HG03060 (cell line): ENCODE measurements at regions not wholly inside any gene's neighbourhood (a gene's known extent, or its start where the extent isn't known, plus 50 kb on each side); places are given as distances from the start of the nearest gene placed in this dataset.

ENCODE experiments used
- ATAC-seq: cut with Tn5 transposase; IDR thresholded peaks from one replicate; pipeline ENCODE4 v1.9.1; 2021; ENCODE audit warnings: low read depth, moderate number of reproducible peaks; ENCODE audit not compliant: unreplicated experiment

DNA sequence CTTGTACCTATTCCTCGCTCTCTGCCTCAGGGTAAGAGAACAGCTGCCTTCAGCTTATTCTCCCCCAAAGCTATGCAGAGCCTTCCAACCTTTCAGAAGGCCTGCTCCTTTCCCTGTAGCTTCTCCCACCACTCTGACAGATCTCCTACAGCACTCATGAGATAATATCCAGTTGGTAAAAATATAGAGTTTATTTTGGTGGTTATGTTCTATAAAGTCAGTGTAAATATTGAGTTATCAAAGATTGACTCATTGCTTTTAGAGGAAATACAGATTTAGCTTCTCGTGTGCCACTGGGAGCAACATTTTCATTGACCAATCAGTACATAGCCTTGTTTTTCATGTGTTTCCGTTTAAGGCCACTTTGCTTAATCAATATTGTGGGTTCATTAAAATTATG is 216.2 kb upstream of the TECRL start:
- ATAC-seq, result no peak

GRCh38 chr4:64617800-64618199 is 208.6 kb upstream of the TECRL start:
- no peak for ATAC-seq

DNA sequence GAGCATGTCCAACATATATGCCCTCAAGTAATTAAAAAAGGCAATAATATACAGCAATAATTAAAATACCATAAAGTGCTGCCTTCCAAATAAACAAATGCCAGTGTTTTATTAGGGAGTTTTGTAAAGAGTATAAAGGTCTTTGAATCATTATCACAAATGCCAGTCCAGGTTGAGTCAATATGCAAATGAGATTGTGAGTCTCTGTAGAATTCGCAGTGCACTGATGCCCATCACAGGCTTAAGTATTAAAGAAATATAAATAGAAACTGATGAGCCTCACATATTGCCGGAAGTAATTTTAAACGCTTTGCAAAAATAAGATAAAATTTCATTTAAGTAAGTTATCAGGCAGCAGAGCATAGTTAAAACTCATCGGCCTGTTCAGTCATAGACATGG is 205.0 kb upstream of the TECRL start:
- ATAC-seq, result no peak

DNA sequence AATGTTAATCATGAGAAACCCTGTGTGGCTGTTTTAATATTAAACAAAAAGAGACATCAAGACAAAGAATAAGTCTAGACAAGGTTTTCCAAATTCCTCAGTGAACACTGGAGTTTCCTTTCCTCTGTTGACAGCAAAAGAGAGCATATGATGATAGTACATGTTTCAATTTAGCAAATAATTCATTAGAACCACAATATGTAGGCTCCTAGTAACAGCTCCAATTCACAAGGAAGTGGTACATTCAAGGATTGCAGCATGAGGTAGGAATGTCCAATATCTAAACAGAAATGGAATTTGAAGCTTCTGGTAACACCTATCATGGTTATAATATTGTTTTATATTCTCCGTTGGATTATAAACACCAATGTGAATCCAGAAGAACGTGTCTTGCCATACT is 203.8 kb upstream of the TECRL start:
- no peak for ATAC-seq

DNA sequence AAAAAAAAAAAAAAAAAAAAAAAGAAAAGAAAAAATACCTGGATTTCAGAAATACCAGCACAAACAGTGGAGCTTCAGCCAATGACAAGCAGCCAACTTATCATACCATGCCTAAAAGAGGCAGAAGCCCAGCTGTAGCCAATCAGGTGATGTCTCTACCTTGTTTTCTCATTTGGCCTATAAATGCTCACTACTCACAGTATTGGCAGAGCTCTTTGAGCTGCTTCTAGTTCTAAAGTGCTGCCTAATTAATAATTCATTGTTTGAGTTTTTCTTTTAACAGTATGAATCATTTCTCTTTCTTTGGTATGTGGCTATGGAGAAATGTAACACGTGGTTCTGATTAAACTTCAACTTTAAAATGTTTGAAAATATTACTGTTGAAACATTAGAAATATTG is 188.8 kb upstream of the TECRL start:
- no peak for ATAC-seq

DNA sequence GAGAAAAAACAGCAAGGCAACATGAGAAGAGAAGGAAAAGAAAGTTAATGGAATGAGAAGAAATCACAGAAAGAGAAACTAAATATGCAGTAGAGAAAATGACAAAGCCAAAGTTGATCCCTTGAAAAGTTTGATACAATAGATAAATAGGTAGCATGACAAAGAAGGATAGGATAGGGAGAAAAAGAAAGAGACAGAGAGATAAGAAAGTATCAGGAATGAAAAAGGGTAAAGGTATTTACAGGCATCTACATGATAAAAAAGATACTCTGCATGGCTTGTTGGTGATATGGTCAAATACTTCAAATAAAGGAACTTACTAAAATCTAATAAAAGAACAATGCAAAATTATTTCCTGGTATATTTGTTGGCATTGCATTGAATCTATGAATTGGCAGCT is 185.5 kb upstream of the TECRL start:
- no peak for ATAC-seq

DNA sequence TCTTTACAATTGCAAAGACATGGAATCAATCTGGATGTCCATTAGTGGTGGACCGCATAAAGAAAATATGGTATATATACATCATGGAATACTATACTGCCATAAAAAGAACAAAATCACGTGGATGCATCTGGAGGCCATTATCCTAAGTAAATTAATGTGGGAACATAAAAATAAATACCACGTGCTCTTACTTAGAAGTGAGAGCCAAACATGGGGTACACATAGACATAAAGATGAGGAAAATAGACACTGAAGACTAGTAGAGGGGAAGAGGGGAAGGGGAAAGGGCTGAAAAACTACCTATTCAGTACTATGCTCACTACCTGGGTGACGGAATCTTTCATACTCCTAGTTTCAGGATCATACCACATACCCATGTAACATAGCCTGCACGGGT is 179.3 kb upstream of the TECRL start:
- no peak for ATAC-seq

DNA sequence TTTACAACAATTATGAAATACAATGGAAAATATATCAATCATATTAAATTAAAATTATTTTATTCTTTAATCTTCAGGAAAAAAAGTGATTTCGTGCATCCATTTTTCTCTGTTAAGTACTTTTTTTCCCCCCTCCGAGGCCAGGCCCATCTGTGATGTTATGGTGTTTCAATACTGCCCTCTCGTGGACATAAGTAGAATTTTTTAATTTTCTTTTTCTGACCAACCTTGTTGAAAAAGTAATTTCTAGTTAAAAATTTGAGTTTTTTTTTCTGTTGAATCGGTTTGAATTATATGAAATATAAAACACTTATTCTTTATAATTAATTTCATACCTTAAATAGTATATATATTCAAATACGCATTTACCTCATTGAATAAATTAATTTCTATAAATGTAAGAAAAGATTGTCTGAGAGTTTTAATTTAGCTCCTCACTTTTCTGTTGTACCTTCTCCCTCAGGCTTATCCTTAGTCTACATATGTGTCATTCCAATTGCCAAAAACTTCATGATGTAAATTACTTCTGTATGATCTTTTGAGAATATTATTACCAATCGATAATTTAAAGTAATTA is 175.8 kb upstream of the TECRL start:
- no peak for ATAC-seq

DNA sequence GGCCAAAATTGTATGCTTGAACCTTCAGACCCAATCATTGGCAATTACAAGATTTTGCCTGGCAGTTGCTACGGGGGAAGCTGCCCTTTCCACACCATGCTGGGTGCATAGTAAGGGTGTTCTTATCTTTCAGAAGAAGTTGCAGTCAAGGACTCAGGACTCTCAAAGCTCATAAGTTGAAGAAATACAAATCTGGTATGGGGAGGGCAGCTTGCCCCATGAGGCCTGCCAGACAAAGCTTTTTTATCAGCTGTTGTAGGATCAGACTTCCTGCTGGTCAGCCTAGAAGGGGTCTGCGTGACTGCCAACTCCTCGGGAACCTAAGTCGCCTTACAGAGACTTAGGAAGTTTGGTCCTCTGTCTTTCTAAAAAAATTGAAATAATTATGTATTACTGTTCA is 174.9 kb upstream of the TECRL start:
- no peak for ATAC-seq

- ATAC-seq, result no peak
Observed at GRCh38 chr4:64582492-64582891, 173.2 kb upstream of the TECRL start.

- ATAC-seq, result no peak
Observed at GRCh38 chr4:64581422-64581821, 172.2 kb upstream of the TECRL start.

GRCh38 chr4:64564126-64564525 is 154.9 kb upstream of the TECRL start:
- no peak for ATAC-seq

GRCh38 chr4:64559571-64559970 is 150.3 kb upstream of the TECRL start:
- no peak for ATAC-seq

DNA sequence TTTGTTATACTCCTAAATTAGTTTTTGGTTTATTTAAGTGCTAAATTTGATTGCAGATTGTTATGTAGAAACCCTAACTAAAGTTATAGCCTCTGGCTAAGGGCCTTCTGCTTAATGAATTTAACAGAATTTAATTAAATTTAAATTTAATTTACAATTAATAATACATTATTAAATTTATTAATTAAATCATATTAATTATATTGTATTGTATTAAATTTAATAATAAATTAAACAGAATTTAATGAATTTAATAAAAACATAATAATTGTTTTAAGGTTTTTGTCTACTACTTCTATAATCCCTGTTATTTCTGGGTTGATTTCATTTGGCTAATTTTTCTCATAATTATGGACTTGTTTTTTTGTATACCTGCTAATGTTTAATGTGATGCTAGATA is 141.9 kb upstream of the TECRL start:
- no peak for ATAC-seq

- no peak for ATAC-seq
Observed at GRCh38 chr4:64545593-64545992, 136.3 kb upstream of the TECRL start.

DNA sequence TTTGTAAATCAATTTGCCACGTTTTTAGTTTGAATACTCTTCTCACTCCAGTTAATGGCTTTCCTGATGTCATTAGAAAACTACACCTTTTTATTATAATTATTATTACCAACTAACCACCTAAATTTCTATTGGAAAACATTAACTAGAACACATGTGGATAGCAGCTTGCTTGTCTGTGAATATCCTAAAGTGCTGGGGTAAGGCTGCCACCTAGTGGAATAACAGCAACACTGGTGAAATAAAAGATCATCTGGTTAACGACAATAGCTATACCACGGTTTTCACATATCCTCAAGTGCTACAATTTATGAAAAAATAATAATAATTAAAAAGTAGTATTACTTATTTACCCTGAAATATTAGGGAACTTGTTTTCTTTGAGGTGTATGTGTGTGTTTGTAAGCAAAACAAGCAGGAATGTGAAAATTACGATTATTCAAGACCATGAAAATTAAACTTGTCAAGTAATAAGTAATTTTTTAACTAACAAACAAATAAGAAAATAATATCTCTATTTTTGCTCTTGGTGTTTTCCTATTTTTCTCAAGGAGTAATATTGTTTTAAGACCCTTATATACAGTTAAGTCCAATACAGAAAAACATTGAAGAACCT is 130.1 kb upstream of the TECRL start:
- peak; percentile 90 for ATAC-seq

- ATAC-seq, result no peak
Observed at GRCh38 chr4:64538219-64538618, 129.0 kb upstream of the TECRL start.

- ATAC-seq, result no peak
Observed at GRCh38 chr4:64533637-64534036, 124.4 kb upstream of the TECRL start.

DNA sequence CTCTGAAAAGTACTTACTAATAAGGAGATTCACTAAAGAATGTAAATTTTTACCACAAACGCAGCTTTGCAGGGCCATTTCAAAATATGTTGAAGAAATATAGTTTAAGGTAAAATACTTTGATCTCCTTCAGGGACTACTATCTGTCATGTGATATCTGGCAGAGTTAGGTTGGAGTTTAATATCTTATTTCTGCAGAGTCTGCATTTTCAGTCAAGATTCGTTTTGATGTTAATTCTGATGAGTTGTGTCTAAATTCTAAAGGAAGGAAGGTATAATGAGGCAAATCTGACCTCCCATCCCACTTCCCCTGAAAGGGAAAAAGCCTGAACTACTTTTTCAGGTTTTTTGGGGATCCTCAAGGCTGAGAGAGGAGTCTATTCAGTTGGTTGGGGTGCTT is 123.9 kb upstream of the TECRL start:
- no peak for ATAC-seq

GRCh38 chr4:64520421-64520820 is 111.2 kb upstream of the TECRL start:
- ATAC-seq, result no peak

DNA sequence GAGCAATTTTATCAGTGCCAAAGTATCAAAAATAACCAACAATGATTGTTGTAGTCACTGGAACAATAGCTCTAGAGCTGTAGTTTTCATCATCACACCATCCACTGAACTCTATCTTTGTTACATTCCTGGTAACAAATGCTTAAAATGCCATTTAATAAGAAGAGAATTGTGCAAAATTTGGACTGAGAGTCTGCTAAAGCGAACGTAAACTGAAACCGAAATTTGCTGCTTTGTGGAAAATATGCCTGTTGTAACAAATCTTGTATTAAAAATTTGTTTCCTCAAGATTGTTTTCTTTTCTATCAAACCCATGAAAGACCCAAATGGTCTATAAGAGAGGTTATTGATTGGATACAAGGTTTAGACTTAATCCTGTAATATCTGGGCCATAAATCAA is 109.3 kb upstream of the TECRL start:
- no peak for ATAC-seq

GRCh38 chr4:64516176-64516575 is 106.9 kb upstream of the TECRL start:
- ATAC-seq, result no peak

GRCh38 chr4:64508089-64508488 is 98.8 kb upstream of the TECRL start:
- no peak for ATAC-seq
